Erythroblast (primary cell): ENCODE measurements at regions not wholly inside any gene's neighbourhood (a gene's known extent, or its start where the extent isn't known, plus 50 kb on each side); places are given as distances from the start of the nearest gene placed in this dataset.
"Not testable (repeated sequence)": the region's sequence is repeated elsewhere in the genome, so short reads cannot be mapped to it uniquely, and the experiment has no call there.

ENCODE experiments used
- DNase-seq, 2 experiments: peaks; one replicate each; lab custom pipeline; 2025; lab: John Stamatoyannopoulos, UW
- GATA1 ChIP-seq: IDR thresholded peaks from 2 replicates; pipeline ENCODE4 v1.6.1; 2011; ENCODE audit warnings: low read depth, mild to moderate bottlenecking, control low read depth, low read length, moderate library complexity
- POLR2A ChIP-seq: IDR thresholded peaks from 2 replicates; pipeline ENCODE4 v1.6.1; 2011; ENCODE audit warnings: mild to moderate bottlenecking, low read length

DNA sequence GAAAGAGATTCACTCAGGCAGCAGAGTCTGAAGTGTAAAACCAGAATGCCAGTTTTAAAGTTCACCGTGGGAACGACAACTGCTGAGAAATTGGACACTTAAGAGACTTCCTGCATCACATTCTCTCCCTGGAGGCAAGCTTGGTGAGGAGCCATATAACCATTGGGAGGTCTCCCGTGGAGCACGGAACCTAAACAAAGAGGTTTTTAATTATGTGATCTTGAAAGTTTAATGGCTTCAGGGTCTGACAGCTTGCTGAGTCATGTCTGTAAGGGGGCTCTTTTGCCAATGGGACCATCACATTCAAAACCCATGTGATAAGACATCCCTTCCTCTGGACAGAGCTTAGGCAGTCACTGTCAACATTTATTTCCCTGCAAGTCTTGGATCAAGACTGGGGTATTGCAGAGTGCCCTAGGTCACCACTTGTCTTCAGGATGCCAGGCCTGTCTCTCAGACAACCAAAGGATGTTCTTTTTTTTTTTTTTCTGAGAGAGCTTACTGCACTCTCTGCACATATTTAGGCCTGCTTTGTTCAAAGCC is 674.4 kb downstream of the TYW1 start:
- TF ChIP-seq GATA1 (no peak), POLR2A (no peak)
- no peak for DNase-seq

DNA sequence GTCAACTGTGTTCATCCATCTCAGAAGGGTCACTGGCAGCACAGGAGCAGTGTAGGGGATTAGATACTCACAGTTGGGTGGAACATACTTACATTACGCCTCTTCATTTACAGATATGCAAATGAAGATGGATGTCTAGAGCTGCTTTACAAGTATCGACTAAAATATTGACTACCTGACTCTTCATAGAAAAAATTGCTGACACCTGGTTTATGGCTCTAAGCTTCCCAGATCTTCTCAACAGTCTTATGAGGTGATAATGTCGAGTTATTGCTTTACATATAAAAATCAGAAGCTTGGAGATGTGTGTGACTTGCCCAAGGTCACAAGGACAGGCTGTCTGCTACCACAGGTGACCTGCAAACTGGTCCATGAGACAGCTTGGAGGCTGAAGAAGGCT is 677.2 kb downstream of the TYW1 start:
- DNase-seq: no peak
- TF ChIP-seq GATA1 (no peak), POLR2A (no peak)

GRCh38 chr7:67674862-67675261 is 678.2 kb downstream of the TYW1 start:
- not testable (repeated sequence) for DNase-seq

DNA sequence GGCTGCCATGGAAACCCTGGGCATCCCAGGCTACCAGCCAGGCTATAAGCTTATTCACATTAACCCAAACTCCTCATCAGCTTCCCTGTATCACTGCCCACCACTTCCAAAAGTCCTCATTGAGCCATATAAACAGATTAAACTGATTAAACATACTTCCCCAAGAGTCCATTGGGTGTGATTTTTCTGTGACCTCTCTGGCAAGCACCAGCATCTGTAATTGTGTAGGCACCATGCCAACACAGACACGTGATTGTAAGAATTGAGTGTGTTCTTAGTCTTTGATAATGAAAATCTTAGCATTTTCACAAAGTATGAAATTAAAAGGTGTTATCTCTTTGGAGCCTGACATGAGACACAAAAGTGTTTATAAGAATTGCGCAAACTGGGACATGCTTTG is 679.3 kb downstream of the TYW1 start:
- DNase-seq: no peak
- TF ChIP-seq POLR2A: no peak
- TF ChIP-seq GATA1: no peak

- no peak for DNase-seq
- TF ChIP-seq GATA1: no peak
- TF ChIP-seq POLR2A: no peak
These were observed 681.8 kb downstream of the TYW1 start for GRCh38 chr7:67678419-67678818.

GRCh38 chr7:67683628-67684027 is 687.0 kb downstream of the TYW1 start:
- TF ChIP-seq GATA1 (no peak), POLR2A (no peak)
- no peak for DNase-seq

GRCh38 chr7:67690700-67691099 is 694.1 kb downstream of the TYW1 start:
- TF ChIP-seq POLR2A: no peak
- no peak for TF ChIP-seq GATA1
- no peak for DNase-seq

- DNase-seq: no peak
- TF ChIP-seq GATA1 (no peak), POLR2A (no peak)
These were observed 695.8 kb downstream of the TYW1 start for GRCh38 chr7:67692425-67692824.

GRCh38 chr7:67696124-67696523 is 699.5 kb downstream of the TYW1 start:
- TF ChIP-seq GATA1: no peak
- TF ChIP-seq POLR2A: no peak
- DNase-seq: no peak

DNA sequence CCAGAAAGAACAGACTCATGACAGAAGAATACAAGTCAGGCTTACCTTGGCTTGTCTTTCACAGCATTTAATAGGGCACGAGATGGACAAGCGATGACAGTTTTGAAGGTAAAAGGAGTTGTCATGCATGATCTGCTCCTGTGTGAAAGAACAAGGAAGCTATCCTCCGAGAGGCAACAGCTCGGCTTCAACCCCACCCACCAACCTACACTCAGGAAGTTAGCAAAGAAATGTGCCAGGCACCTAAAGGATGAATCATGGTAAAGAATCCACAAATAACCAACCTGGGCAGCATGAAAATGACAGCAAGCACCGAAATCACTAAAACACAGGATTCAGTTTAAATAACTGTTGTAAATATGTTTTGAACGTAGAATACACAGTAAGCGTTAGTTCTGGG is 700.2 kb downstream of the TYW1 start:
- DNase-seq: no peak
- TF ChIP-seq GATA1: no peak
- TF ChIP-seq POLR2A: no peak

DNA sequence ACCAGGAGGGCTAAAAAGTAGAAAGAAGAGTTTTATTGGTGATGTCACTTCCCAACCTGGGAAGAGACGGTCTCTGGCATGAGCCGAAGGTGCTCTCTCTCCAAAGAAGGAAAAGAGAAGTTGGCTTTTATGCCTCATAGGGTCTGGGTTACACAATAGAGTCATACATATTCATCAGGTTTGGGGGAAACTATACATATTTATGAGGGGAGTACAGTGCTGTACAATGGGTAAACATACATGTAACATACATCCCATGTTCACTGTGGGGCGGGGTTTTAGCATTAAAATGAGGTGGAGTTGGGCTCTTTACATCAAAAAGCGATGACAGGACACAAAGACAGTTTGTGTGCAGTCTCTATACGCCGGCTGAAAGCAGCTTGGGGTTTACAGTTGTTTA is 701.7 kb downstream of the TYW1 start:
- DNase-seq: no peak
- TF ChIP-seq POLR2A: no peak
- no peak for TF ChIP-seq GATA1

DNA sequence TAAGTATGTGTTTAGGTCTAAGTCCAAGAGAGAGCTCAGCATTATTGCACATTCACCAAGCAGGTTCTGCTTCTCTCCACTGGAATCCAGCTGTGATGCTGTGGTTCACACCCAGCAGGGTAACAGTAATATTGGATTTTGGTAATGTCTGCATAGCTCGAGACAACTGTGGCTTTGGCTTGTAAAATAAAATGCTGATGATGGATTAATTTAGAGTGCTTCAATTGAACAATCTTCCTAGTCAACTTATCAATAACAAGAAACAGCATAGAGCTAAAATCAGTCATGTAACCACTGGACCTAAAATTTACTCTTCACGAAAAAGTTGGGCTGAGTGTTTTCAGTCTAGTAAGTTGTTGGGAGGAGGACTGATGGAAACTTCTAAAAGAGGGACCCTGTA is 709.2 kb downstream of the TYW1 start:
- no peak for DNase-seq
- TF ChIP-seq POLR2A (no peak), GATA1 (no peak)

DNA sequence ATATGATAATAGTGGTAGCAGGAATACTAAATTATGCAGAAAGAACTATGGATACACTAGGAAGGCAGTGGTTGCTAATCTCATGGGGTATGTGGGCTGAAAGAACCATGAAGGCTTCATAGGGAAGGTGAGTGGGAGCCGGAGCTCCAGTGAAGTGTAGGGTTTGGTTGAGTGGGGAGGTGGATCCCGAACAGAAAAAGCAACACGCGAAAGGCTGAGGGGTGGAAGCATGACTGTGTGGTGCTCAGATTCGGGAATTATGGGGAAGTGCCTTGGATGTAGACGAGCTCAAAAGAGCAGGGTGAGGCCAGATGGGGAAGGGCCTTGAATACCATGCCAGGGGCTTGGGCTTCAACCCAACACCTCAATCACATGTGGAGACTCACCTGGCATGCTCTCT is 715.1 kb downstream of the TYW1 start:
- no peak for DNase-seq
- TF ChIP-seq GATA1 (no peak), POLR2A (no peak)

DNA sequence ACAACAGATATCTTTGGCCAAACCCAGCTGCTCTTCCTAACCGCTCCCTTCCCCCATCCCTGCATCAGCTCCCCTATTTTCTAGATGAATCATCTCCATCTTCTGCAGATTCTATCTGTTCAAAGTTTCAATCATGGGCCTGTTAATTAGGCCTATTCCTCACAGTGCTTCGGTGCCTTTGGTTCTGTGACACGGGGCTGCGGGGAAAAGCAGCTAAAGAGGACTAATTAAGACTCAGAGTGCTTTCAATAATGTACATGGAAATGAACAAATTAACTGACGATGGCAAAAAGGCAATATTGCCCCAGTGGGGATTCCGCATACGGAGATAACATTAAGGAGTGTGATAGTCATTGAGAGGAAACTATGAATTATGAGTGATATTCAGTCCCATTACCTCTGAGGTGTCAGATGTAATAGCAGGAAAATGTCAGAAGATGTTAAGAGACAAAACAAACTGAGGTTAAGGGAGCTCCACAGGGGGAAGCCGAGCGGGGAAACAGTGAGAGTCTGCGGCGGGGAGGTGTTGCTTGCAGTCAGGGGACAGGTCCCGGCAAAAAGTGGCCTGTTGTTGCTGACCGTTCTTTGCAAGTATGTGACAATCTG is 716.9 kb downstream of the TYW1 start:
- no peak for TF ChIP-seq POLR2A
- no peak for TF ChIP-seq GATA1

GRCh38 chr7:67716729-67717128 is 720.1 kb downstream of the TYW1 start:
- DNase-seq: no peak
- TF ChIP-seq GATA1 (no peak), POLR2A (no peak)

More for the DNA sequence above, 716.9 kb downstream of the TYW1 start:
- DNase-seq: no peak

DNA sequence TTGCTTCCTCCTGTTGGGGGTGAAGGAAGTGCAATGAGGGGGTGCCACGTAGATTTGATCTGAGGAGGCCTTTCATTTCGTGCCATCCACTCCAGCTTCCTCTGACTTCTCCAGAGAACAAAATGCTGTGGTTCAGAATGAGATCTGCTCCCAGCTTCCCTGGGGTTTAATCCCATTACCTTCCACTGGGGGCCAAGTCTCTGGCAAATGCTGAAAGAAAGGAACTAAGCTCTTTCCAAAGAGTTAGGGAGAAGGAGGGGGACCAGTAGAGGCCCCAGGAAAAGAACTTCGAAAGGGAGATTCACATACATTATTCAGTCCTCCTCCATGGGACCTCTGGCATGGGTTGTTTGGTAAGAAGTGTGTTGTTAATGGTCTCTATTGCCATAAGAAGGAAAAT is 727.0 kb downstream of the TYW1 start:
- no peak for TF ChIP-seq GATA1
- TF ChIP-seq POLR2A: no peak

GRCh38 chr7:67724435-67724834 is 727.8 kb downstream of the TYW1 start:
- no peak for DNase-seq
- TF ChIP-seq GATA1: no peak
- no peak for TF ChIP-seq POLR2A

More for the DNA sequence above, 727.0 kb downstream of the TYW1 start:
- no peak for DNase-seq
